HG03175 (cell line): ENCODE measurements at regions not wholly inside any gene's neighbourhood (a gene's known extent, or its start where the extent isn't known, plus 50 kb on each side); places are given as distances from the start of the nearest gene placed in this dataset.
"Not testable (repeated sequence)": the region's sequence is repeated elsewhere in the genome, so short reads cannot be mapped to it uniquely, and the experiment has no call there.

Experiments
- ATAC-seq: cut with Tn5 transposase; IDR thresholded peaks from one replicate; pipeline ENCODE4 v1.9.1; 2021; ENCODE audit warnings: mild to moderate bottlenecking, moderate library complexity; ENCODE audit not compliant: unreplicated experiment

DNA sequence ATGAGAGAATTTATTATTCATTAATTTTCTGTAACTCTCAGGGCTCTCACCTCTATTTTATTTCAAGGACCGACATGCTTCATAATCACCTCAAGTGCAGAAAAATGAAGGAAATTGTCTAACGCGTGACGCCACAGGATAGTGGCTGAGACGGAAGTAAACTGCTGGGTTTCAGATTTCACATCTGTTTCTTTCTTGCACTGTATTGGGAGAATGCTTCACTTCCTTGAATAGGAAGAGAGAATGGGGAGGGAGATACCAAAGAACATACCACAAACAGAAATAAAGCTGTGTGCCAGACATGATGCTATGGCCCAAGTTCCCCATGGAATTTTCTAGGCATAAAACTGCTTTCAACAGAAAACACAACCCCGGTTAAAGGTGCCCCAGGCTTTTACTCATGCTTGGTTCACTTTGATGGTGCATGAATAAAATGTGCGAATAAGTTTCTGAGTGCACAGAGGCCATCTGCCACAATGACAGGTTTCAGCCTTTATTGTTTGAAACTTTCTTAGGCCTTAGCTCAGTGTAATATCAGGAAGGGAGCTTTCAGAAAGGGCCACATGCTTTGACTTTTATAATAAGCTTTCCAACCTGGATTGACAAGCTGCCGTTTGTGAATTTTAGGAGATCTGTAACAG, 1116.4 kb downstream of the SOCS6 start:
- ATAC-seq, result no peak

- no peak for ATAC-seq
These were observed 1114.7 kb downstream of the SOCS6 start for GRCh38 chr18:71403501-71403900.

GRCh38 chr18:71398531-71398930, 1109.7 kb downstream of the SOCS6 start:
- ATAC-seq, result no peak

DNA sequence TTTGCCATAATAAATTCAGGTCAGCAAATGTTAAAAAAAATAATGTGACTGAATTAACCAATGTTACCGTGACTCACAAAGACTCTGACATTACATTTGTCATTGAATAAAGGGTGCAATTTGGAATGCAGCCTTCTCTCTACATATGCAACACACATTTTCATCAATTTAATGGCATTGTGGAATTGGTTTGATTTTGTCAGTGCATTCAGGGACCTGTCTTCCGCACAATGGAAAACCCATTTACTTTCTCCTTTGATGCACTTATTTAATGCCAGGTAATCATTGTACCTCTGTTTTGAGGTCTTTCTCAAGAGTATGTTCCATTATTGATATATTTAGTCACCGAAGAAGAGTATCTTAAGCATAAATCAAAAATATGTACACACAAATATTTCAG, 1099.3 kb downstream of the SOCS6 start:
- no peak for ATAC-seq

DNA sequence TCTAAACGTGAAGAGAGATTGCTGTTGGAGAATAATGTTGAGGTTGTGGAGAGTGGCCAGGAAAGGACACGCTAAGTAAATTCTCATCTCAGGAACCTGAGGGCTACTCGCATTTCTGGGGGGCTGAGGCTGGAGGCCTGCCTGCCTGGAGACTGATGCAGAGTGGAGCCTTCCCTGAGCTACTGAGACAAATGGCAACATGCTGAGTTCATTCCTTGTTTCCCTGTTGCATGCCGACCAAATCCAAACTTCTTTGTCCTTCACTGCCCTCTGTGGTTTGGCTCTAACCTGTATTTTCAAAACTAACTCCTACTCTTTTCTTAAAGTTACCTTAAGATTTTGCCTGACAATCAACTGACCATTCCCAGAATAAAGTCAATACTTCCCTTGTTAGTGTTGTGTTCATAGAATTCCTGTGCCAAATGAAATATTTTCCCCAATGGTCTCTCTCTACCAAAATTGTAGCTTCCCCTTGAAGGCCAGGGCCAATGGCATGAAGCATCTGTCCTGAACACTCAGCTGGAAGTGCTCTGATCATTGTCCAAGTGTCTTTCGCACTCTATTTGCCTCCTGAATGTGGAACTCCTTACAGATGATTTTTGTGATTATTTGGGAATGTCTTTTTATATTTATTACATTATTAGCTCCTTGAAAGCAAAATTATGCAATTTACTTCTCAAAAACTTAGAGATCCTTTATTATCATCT, 1085.6 kb downstream of the SOCS6 start:
- ATAC-seq, result no peak

DNA sequence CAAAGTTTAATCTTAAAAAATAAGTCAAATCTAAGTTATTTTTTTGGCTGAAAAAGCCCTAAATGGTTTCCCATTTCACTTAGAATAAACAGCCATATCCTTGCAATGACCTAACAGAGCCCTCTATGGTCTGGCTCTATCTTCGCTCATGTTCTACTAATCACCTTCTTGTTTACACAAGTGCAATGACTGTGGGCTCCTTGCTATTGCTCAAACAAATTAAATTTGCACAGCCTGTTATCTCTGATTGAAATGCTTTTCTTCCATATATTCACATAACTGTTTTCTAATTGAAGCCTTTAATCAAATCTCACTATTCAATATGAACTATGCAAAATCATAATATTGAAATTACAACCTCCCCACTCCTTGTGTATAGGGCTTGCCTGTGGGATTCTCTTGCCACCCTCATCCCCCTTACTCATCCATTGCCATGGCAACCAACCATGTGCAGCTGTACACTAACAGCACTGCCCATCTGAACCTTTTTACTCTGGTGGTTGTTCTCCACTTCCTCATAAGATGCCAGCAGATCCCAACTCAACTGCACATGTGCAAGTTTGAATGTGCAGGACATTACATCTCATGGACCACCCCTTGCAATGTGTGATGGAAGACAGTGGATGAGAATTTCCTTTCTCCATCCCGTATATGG, 1083.2 kb downstream of the SOCS6 start:
- ATAC-seq, result no peak

DNA sequence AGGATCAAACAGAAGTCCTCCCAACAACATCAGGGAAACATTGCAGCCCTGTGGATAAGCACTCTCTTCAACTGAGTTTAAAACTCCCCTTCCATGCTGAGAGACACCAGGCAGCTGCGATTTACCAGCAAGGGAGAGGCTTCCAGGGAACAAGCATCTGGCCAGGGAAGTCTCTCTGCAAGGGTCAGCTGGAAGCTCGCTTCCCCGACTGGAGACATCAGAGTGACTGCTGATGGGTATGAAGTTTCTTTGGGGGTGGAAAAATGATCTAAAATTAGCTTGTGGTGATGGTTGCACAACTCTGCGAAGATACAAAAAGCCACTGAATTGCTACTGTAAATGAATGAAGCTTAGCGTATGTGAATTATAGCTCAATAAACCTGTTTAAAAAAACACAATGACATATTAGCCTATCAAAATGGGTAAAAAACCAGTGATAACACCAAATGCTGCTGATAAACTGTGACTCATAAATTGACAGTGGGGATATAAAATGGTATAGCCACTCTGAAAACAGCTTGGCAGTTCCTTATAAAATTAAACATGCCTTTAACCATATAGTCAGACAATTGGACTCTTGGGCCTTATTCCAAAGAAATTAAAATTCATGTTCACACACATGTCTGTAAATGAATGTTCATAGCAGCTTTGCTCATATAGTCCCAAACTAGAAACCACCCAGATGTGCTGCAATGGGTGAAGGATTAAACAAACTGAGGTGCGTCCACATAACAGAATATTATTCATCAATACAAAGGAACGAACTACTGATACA, 1082.0 kb downstream of the SOCS6 start:
- ATAC-seq, result no peak

DNA sequence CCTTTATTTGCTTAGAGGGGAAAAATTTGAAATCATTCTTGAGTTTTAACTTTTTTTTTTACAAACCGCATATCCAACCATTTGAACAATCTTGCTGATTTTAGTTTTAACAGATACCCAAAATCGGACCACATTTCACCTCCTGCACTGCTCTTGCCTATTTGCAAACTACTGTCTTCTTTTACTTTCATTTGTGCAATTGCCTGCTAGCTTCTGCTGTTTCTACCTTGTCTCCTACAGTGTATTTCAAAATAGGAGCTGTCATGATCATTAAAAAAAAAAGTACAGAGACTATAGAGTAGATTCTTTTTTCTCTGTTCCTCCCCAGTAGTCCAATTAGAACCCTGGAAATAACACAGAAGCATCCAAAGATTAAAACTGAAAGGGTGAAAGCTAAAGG, 1081.2 kb downstream of the SOCS6 start:
- ATAC-seq, result no peak

DNA sequence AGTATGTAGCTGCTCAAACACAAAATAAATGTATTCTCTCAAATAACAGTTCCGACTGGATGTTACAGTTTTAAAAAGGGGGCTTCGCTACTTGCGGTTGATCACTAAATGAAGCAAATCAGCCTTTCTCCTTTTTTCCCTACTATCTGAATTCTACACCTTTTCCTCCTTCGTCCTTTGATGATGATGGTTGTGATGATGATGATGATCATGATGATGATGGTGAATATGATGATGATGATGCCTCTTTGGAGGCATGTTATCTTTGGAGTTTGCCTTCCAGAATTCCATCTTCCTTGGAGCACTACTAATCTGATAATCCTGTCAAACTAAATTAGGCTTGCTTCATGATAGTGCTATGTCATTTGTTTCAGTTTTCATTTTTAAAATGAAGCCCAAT, 1073.3 kb downstream of the SOCS6 start:
- no peak for ATAC-seq

GRCh38 chr18:71355599-71355998, 1066.8 kb downstream of the SOCS6 start:
- ATAC-seq, result not testable (repeated sequence)

DNA sequence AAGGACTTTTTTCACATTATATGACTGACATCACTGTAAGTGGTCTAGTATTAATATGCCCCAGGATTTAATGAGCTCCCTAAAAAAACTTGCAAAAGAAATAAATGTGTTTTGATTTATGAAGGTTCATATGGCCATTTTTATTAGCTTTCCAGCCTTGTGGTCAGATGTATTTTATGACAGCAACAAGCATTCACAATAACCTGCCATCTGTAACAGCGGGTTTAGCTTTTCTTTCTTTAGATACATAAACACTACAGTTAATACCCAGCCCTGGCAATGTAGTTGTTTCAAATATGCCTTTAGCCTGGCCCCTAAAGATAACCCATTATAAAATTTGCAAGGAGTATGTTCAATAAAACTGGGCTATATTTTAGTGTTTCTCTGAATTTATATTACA, 1063.8 kb downstream of the SOCS6 start:
- ATAC-seq, result no peak

DNA sequence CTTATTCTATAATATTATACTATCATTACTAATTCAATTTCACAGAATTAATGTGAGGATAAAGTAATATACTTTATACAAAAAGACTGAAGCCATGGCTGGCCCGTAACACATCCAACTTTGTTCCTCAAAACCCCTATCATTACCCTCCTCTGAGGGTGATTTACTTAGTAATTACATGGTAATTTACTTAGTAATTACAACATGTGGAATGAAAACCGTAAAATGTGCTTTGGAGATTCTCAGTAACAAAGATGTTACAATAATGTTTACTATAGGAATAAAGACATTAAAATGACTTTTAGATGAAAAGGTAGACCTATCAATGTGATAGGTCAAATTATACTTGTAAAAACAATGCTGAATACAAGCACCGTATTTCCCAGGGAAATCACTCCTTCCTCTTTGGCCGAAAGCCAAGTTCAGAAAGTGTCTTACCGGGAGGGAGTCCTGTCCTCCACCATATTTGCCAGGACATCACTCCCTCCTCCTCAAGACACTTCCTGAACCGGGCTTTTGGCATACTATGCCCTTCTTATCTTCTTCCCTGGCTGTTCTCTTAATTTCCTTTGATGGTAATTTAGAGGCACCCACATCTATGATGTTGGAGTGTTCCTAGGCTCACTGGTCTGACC, 1047.8 kb downstream of the SOCS6 start:
- no peak for ATAC-seq

- ATAC-seq, result no peak
These were observed 1040.7 kb downstream of the SOCS6 start for GRCh38 chr18:71329563-71329962.

DNA sequence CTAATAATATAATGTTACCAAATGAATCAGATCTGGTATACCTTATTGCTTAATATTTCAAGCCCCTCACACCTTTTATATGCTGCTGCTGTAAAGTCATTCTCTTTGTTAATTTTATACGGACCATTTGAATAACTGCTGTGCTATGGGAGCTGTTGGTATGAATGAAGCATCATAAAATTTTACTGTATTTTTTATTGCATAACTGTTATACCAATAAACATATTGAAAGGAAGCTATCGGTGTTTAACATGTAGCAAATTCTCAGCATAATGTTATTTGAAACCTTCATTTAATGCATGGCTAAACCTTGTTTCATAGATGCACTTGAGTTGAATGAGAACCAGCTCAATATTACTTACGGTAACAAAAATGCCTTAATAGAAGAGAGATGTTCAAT, 1040.3 kb downstream of the SOCS6 start:
- ATAC-seq, result no peak

- no peak for ATAC-seq
These were observed 1039.0 kb downstream of the SOCS6 start for GRCh38 chr18:71327850-71328249.

DNA sequence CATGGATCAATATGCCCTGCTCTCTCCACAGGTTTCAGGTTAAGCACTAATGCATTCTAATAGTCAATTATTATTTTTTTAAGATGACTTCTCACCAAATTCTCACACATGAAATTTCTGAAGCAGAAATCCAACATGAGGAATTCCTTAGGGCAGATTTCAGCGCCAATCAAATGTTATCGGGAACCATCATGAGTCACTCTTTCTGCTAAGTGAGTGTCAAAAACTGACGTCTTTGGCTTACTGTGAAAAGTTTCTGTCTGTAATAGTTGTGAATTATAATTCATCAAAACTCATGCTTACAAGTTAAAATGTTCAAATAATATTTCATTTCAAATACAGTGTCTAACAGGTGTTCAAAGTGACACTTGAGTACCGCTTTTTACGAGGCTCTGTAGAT, 1038.6 kb downstream of the SOCS6 start:
- ATAC-seq, result no peak

GRCh38 chr18:71326826-71327225, 1038.0 kb downstream of the SOCS6 start:
- no peak for ATAC-seq

DNA sequence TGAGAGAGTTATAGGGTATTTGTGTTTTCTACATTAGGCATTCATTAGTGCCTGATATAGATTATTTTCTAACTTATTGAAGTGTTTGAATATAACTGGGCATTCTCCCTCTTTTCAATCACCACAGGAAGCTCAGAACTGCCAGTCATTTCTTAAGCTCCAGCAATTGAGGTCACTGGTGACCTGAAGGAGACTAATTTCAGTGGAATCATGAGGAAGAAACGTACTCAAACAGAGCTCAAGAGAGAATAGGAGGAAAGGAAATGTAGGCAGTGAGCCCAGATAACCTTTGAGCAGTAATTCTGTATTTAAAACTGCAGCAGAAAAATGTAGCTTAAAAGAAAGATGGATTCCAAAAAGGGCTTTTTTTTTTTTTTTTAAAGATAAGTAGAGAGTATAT, 1035.5 kb downstream of the SOCS6 start:
- no peak for ATAC-seq

DNA sequence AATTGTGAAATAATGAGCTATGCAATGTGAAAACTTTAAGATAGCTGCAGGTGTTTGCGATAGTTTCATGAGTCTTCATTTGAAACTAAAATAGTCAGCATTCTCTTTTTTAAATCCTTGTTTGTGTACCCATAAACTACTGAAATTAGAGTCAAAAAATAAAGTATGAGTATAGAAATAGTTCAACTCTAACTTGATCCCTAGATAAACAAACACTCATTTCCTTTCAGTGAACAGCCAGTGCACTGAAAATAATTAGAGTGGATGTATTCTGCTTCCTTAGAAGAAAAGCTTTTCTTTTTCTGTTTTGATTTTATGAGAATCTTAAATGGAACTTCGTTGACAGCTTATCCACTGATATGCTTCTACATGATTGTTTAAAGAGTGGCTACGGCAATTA, 1033.4 kb downstream of the SOCS6 start:
- ATAC-seq, result no peak

DNA sequence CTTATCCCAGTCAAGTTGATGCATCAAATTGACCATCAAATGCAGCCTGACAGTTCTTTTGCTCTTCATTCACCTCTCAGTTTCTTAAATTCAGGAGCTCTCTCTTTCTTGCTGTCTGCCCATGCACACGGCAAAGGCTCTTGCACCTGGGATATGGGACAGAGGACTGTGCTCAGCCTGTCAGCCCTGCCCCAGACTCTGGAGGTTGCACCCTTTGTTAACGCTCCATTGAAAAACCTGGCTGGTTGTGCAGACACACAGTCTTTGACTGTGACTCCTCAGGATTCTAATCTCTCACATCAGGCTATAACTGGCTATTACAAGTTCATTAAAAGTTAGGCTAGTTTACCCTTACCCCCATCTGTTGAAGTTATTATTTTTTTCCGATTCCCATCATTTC, 1032.5 kb downstream of the SOCS6 start:
- no peak for ATAC-seq

DNA sequence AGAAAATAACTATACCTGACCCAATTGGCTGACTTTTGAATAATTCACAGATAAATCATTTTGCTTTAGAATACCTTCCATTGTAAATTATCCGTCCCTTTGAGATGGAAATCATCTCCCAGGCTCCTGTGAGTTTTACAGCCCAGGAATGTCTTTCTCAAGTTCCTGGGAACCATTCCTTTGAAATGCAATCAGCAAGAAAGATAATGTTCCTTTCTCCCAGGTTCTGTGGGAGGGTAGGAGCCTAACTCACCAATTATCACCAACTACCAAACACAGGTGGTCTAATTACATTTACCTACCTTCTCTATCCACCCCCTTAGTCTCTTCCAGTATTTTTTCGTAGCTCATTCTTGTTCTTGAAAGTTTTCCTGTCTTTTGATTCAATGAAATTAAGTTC, 1016.0 kb downstream of the SOCS6 start:
- ATAC-seq, result no peak
